ENCODE measurements at regions not wholly inside any gene's neighbourhood (a gene's known extent, or its start where the extent isn't known, plus 50 kb on each side); places are given as distances from the start of the nearest gene placed in this dataset.

DNA sequence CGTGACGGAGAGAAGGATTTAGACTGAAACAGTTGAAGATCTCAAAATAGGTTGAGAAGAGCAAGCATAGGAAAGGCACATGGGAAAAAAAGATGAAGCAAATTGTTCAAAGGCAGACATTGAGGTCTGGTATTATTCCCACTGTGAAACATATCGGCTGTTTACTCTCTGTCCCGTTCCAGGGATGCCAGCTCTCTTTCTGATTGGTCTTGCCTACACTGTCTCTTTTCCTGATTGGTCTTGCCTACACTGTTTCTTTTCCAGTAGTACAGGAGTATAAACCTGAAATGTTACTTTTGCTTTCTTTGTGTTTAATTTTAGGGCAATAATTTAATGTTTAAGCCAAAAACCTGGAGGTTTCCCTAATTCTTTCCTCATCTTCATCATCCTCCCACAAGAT is 226.5 kb upstream of the MCHR2 start:
- TF ChIP-seq, protein P1, sequence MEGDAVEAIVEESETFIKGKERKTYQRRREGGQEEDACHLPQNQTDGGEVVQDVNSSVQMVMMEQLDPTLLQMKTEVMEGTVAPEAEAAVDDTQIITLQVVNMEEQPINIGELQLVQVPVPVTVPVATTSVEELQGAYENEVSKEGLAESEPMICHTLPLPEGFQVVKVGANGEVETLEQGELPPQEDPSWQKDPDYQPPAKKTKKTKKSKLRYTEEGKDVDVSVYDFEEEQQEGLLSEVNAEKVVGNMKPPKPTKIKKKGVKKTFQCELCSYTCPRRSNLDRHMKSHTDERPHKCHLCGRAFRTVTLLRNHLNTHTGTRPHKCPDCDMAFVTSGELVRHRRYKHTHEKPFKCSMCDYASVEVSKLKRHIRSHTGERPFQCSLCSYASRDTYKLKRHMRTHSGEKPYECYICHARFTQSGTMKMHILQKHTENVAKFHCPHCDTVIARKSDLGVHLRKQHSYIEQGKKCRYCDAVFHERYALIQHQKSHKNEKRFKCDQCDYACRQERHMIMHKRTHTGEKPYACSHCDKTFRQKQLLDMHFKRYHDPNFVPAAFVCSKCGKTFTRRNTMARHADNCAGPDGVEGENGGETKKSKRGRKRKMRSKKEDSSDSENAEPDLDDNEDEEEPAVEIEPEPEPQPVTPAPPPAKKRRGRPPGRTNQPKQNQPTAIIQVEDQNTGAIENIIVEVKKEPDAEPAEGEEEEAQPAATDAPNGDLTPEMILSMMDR (IDR thresholded peaks at IDR 0.05): no peak
- H3K27me3 ChIP-seq: no peaks in the 10 kb centered on the region
- no peak overlapping the region for H3K4me3 ChIP-seq
- DNase-seq (no peak), ATAC-seq (no peak)
- no peak overlapping the region for H3K27ac ChIP-seq
- H3K9me3 ChIP-seq: no peaks in the 10 kb centered on the region
- H3K36me3 ChIP-seq: no peaks in the 10 kb centered on the region
- intact Hi-C loops (cut with DNase I): no loop called here
- no peaks in the 10 kb centered on the region for H3K4me1 ChIP-seq

DNA sequence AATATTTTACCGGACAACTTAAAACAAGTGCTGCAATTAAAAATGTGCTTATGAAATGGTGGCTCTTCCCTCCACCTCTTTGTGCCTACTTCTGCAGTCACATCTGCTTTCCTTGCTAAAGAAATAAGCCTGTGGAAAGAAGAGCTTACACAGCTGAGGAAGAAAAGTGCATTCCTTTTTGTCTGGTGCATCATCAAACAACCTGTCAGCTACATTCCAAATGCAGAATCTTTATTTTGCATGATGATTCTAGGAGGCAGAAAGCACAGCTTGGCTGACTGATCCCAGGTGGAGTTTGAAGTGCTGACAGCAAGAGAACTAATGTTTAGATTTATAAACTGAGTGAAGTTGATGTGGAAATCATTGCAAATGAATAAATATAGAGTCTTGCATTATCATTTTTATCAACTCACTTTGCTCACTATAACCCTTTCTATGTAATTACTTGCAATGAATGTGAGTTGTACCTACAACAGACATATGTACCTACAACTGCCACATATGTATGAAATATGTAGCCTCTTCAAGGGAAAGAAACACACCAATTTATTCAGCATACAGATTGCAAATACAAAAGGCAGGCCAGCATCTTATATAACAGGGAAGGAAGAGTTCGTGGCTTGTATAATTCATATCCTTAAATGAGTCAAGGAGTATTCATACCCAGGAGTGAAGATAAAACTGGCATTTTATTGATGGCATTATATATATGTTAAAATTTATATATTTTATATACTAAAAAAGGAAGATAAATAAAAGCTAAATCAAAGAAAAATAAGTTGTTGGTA is 223.4 kb upstream of the MCHR2 start:
- Histone ChIP-seq H3K27ac (no peak overlapping the region), H3K9me3 (no peaks in the 10 kb centered on the region), H3K4me3 (no peak overlapping the region), H3K27me3 (no peaks in the 10 kb centered on the region), H3K36me3 (no peaks in the 10 kb centered on the region), H3K4me1 (no peaks in the 10 kb centered on the region)
- intact Hi-C loops (cut with DNase I): no loop called here
- TF ChIP-seq, protein P1 (IDR thresholded peaks at IDR 0.05): no peak
- no peak for DNase-seq
- ATAC-seq: no peak

DNA sequence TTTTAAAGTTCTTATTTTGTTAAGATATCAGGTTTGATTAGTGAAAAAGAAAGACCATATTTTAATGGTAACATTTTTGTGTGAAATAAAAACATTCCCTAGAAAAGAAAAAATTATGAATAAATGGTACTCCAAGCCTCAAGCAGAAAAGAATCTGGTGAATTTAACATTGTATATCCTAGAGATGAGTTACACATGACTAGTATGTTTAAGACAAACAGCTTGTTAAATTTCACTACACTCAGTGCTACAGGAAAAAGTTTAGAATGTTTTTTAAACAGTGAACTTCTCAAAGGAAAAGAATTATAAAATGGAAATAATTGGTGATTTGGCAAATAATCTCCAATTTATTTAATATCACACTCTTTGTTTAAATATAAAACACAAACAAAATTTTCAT is 222.7 kb upstream of the MCHR2 start:
- H3K27me3 ChIP-seq: no peaks in the 10 kb centered on the region
- DNase-seq (no peak), ATAC-seq (no peak)
- no peaks in the 10 kb centered on the region for H3K9me3 ChIP-seq
- H3K4me1 ChIP-seq: no peaks in the 10 kb centered on the region
- H3K4me3 ChIP-seq: no peak overlapping the region
- H3K27ac ChIP-seq: no peak overlapping the region
- H3K36me3 ChIP-seq: no peaks in the 10 kb centered on the region
- intact Hi-C loops (cut with DNase I): no loop called here
- TF ChIP-seq, protein P1 (IDR thresholded peaks at IDR 0.05): no peak

DNA sequence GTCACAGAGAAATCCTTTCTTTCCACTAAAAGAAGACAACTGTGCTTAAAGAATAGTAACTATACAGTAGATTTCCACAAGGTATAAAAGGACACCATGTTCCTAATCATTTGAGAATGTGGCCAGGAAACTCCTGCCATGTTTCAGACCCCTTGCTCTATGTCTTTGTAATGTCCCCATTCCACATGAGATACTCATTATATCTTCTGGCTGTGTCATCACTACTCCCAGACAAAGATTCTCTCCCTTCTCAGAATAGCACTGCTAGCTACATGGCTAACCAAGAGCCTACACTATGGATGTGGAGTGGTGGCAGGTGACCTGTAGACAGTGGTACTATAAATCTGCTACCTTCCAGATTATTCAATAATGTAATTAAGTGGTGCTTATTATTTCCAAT is 218.1 kb upstream of the MCHR2 start:
- Histone ChIP-seq H3K36me3 (no peaks in the 10 kb centered on the region), H3K9me3 (no peaks in the 10 kb centered on the region), H3K4me1 (no peaks in the 10 kb centered on the region), H3K27ac (no peak overlapping the region), H3K27me3 (no peaks in the 10 kb centered on the region), H3K4me3 (no peak overlapping the region)
- TF ChIP-seq, protein P1 (IDR thresholded peaks at IDR 0.05): no peak
- intact Hi-C loops (cut with DNase I): no loop called here
- ATAC-seq: no peak
- no peak for DNase-seq

DNA sequence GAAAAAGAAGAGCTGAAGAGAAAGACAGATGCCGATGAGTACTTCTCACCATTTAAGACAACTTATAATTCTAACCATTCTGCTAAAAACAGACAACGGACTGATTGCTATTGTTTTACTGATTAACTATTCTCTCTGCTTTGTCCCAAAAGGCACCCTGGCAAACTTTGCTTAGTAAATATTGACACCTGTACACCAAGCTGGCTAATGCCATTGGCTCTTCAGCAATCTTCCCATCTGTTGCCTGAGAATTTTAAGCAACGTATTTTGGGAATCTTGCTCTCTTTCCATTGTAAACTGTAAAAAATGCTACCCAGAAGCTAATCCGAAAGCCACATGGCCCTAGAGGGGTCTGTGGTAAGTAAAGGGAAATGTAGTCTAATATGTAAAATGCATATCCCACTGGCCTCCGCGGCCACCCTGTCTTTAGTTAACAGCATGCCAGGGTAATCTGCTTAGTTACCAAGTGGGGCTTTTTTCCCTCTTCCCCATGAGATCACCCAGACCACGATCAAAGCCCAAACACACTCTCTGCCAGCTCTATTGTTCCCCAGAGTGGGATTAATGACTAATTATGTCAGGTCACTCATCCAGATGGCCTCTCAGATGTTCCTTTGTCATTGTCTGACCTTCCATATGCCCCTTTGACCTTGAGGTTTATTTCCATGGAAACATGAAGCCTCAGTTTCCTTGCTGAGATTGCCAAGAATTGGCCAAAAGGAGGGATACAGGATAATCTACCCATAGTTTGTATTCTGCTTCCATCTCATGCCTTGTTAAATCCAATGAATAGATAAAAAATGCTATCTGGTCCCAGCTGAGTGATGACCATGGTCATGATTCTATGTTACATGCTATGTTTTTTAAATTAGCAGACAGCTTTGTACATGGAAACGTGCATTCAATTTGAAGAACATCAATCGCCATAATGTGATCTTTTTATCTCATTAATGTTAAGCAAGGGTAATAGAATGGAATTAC is 216.4 kb upstream of the MCHR2 start:
- Histone ChIP-seq H3K27ac (no peak overlapping the region), H3K27me3 (no peaks in the 10 kb centered on the region), H3K4me1 (no peaks in the 10 kb centered on the region), H3K9me3 (no peaks in the 10 kb centered on the region), H3K36me3 (no peaks in the 10 kb centered on the region), H3K4me3 (no peak overlapping the region)
- intact Hi-C loops (cut with DNase I): no loop called here
- ATAC-seq (no peak), DNase-seq (no peak)
- TF ChIP-seq, protein P1 (IDR thresholded peaks at IDR 0.05): no peak

Measured in left lung (tissue), 4 donors.